ENCODE measurements at regions not wholly inside any gene's neighbourhood (a gene's known extent, or its start where the extent isn't known, plus 50 kb on each side); places are given as distances from the start of the nearest gene placed in this dataset.

DNA sequence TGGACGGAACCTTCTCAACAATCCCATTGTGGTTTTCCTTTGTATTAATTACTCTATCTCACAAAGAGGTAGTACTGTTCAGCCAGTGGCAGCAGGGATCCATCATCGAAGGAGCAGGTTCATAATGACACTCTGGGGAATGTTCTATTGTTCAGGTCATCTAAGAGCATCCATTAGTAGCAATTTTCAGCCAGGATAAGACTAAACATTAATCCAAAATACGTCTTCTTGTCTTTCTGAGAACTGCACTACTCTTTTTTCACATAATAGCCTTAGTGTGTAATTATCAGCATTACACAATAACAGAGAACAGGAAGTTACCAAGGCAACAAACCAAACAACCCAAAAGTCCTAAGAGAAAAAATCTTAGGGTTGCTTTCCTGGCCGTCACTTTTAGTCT, 259.5 kb upstream of the VWC2 start:
- Histone ChIP-seq H3K4me3 (ENCODE audit: low read depth, low read length) (no peak overlapping the region), H3K79me2 (no peaks in the 10 kb centered on the region)

DNA sequence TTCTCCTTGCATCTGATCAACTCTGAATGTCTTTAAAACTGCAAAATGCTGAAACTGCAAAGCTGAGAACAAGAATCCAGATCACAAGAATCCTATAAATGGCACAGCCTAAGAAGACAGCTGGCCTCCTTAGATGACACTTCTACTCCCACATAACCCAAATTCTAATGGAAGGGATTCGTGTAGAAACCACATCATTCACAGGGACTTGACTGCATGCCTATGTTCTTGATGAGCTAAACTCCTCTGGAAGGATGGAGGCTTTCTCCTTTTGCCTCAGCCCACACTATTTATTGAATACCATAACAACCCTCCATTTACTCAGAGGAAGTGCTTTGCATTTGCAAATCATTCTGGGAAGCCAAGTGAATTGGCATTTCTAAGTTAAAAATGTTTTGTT, 252.5 kb upstream of the VWC2 start:
- TF ChIP-seq, protein P1, sequence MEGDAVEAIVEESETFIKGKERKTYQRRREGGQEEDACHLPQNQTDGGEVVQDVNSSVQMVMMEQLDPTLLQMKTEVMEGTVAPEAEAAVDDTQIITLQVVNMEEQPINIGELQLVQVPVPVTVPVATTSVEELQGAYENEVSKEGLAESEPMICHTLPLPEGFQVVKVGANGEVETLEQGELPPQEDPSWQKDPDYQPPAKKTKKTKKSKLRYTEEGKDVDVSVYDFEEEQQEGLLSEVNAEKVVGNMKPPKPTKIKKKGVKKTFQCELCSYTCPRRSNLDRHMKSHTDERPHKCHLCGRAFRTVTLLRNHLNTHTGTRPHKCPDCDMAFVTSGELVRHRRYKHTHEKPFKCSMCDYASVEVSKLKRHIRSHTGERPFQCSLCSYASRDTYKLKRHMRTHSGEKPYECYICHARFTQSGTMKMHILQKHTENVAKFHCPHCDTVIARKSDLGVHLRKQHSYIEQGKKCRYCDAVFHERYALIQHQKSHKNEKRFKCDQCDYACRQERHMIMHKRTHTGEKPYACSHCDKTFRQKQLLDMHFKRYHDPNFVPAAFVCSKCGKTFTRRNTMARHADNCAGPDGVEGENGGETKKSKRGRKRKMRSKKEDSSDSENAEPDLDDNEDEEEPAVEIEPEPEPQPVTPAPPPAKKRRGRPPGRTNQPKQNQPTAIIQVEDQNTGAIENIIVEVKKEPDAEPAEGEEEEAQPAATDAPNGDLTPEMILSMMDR (IDR thresholded peaks at IDR 0.05): no peak
- no peaks in the 10 kb centered on the region for H3K27me3 ChIP-seq (ENCODE audit: control insufficient read depth, insufficient read depth, low read length)
- no peaks in the 10 kb centered on the region for H3K36me3 ChIP-seq (ENCODE audit: control insufficient read depth, insufficient read depth, low read length)
- H3K79me2 ChIP-seq: no peaks in the 10 kb centered on the region
- no peak overlapping the region for H2AFZ ChIP-seq
- no peak overlapping the region for H3K9ac ChIP-seq
- H3K4me2 ChIP-seq (ENCODE audit: low read length): no peak overlapping the region
- no peak overlapping the region for H3K27ac ChIP-seq
- H3K4me1 ChIP-seq: no peaks in the 10 kb centered on the region
- no peaks in the 10 kb centered on the region for H3K9me3 ChIP-seq (ENCODE audit: control insufficient read depth, low read length)
- no peak overlapping the region for H3K4me3 ChIP-seq (ENCODE audit: low read depth, low read length)

More for the DNA sequence above, 259.5 kb upstream of the VWC2 start:
- no peaks in the 10 kb centered on the region for H3K27me3 ChIP-seq (ENCODE audit: control insufficient read depth, insufficient read depth, low read length)
- H3K27ac ChIP-seq: no peak overlapping the region
- H3K4me2 ChIP-seq (ENCODE audit: low read length): no peak overlapping the region
- no peaks in the 10 kb centered on the region for H3K9me3 ChIP-seq (ENCODE audit: control insufficient read depth, low read length)
- no peaks in the 10 kb centered on the region for H3K36me3 ChIP-seq (ENCODE audit: control insufficient read depth, insufficient read depth, low read length)
- H2AFZ ChIP-seq: no peak overlapping the region
- H3K9ac ChIP-seq: no peak overlapping the region
- TF ChIP-seq, protein P1 (IDR thresholded peaks at IDR 0.05): no peak
- H3K4me1 ChIP-seq: no peaks in the 10 kb centered on the region

- Histone ChIP-seq H2AFZ (no peak overlapping the region), H3K79me2 (no peaks in the 10 kb centered on the region), H3K4me1 (no peaks in the 10 kb centered on the region), H3K4me3 (ENCODE audit: low read depth, low read length) (no peak overlapping the region), H3K4me2 (ENCODE audit: low read length) (no peak overlapping the region), H3K27ac (no peak overlapping the region), H3K36me3 (ENCODE audit: control insufficient read depth, insufficient read depth, low read length) (no peaks in the 10 kb centered on the region), H3K9ac (no peak overlapping the region), H3K9me3 (ENCODE audit: control insufficient read depth, low read length) (no peaks in the 10 kb centered on the region), H3K27me3 (ENCODE audit: control insufficient read depth, insufficient read depth, low read length) (no peaks in the 10 kb centered on the region)
- TF ChIP-seq, protein P1 (IDR thresholded peaks at IDR 0.05): no peak
These were observed 251.3 kb upstream of the VWC2 start for GRCh38 chr7:49522111-49522510.

DNA sequence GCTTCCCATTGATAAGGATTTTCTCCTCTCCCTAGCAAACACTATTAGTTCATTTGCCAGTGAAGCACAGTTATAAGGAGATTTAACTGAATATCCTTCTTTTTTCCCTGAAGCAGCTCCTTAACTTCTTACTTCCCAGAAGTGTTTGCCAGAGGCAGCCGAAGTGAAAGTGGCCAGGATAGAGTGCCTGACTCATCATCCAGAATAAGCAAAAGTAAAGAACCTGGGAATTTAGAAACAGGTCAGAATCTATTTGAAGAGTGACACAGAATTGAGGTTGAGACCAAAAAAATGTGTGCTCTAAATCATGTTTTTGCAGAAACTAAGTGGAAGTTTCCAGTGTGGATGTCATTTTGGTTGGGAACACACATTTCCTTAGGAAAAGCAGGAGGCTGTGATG, 249.6 kb upstream of the VWC2 start:
- Histone ChIP-seq H3K9ac (no peak overlapping the region), H3K4me2 (ENCODE audit: low read length) (no peak overlapping the region), H2AFZ (no peak overlapping the region), H3K4me3 (ENCODE audit: low read depth, low read length) (no peak overlapping the region), H3K79me2 (no peaks in the 10 kb centered on the region), H3K27me3 (ENCODE audit: control insufficient read depth, insufficient read depth, low read length) (no peaks in the 10 kb centered on the region), H3K9me3 (ENCODE audit: control insufficient read depth, low read length) (no peaks in the 10 kb centered on the region), H3K4me1 (no peaks in the 10 kb centered on the region), H3K27ac (no peak overlapping the region), H3K36me3 (ENCODE audit: control insufficient read depth, insufficient read depth, low read length) (no peaks in the 10 kb centered on the region)
- TF ChIP-seq, protein P1 (IDR thresholded peaks at IDR 0.05): no peak

DNA sequence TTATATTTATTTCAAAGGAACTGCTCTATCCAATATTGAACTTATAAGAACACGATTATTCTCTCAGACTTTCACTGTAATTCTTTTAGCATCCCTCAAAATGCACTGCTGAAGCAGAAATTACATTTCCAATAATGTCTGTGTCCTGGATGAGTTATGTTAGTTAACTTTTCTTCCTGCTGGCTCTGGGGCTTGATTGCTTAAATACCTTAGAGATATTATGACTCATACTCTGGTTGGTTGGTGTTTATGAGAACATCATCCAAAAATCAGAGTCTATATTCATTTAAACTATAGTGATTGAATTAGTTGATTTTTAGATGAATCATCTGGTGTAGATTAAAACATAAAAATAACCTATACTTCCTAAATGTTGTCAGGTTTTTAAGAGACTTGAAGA, 246.3 kb upstream of the VWC2 start:
- Histone ChIP-seq H3K4me1 (no peaks in the 10 kb centered on the region), H3K4me3 (ENCODE audit: low read depth, low read length) (no peak overlapping the region), H3K4me2 (ENCODE audit: low read length) (no peak overlapping the region), H3K9ac (no peak overlapping the region), H3K27me3 (ENCODE audit: control insufficient read depth, insufficient read depth, low read length) (no peaks in the 10 kb centered on the region), H3K9me3 (ENCODE audit: control insufficient read depth, low read length) (no peaks in the 10 kb centered on the region), H2AFZ (no peak overlapping the region), H3K36me3 (ENCODE audit: control insufficient read depth, insufficient read depth, low read length) (no peaks in the 10 kb centered on the region), H3K79me2 (no peaks in the 10 kb centered on the region), H3K27ac (no peak overlapping the region)
- TF ChIP-seq, protein P1 (IDR thresholded peaks at IDR 0.05): no peak
